Ramos (cell line): ENCODE measurements at regions not wholly inside any gene's neighbourhood (a gene's known extent, or its start where the extent isn't known, plus 50 kb on each side); places are given as distances from the start of the nearest gene placed in this dataset.

Experiments
- in situ Hi-C: fragments of 300-500 bp; cut with MboI; formaldehyde crosslinking; loops from one replicate; pipeline ENCODE4 v1.14.3; 2022; ENCODE audit warnings: low sequenced_read_pairs; ENCODE audit not compliant: unreplicated experiment

GRCh38 chr17:79218825-79219200 lies 144.2 kb downstream of the ENGASE start:
- in situ Hi-C loops: no loop called here

GRCh38 chr17:79218175-79218824 lies 143.7 kb downstream of the ENGASE start:
- in situ Hi-C loops: no loop called here

- in situ Hi-C loops: no loop called here
Observed at GRCh38 chr17:79217473-79218135, 143.0 kb downstream of the ENGASE start.

- in situ Hi-C loops: no loop called here
Observed at GRCh38 chr17:79216826-79217225, 142.2 kb downstream of the ENGASE start.

- in situ Hi-C loops: no loop called here
Observed at GRCh38 chr17:79216391-79216790, 141.8 kb downstream of the ENGASE start.

GRCh38 chr17:79215631-79216030 lies 141.0 kb downstream of the ENGASE start:
- in situ Hi-C loops: no loop called here

GRCh38 chr17:79214940-79215604 lies 140.4 kb downstream of the ENGASE start:
- in situ Hi-C loops: no loop called here

- in situ Hi-C loops: no loop called here
Observed at GRCh38 chr17:79214459-79214858, 139.8 kb downstream of the ENGASE start.

GRCh38 chr17:79213305-79213704 lies 138.7 kb downstream of the ENGASE start:
- in situ Hi-C loops: no loop called here

GRCh38 chr17:79212149-79213087 lies 137.8 kb downstream of the ENGASE start:
- in situ Hi-C loops: no loop called here

GRCh38 chr17:79211061-79211770 lies 136.6 kb downstream of the ENGASE start:
- in situ Hi-C loops: no loop called here

- in situ Hi-C loops: no loop called here
Observed at GRCh38 chr17:79210638-79211037, 136.0 kb downstream of the ENGASE start.

- in situ Hi-C loops: no loop called here
Observed at GRCh38 chr17:79207960-79208359, 133.3 kb downstream of the ENGASE start.

- in situ Hi-C loops: no loop called here
Observed at GRCh38 chr17:79205688-79206205, 131.1 kb downstream of the ENGASE start.

GRCh38 chr17:79204261-79204660 lies 129.6 kb downstream of the ENGASE start:
- in situ Hi-C loops: no loop called here

GRCh38 chr17:79203657-79204056 lies 129.0 kb downstream of the ENGASE start:
- in situ Hi-C loops: no loop called here

GRCh38 chr17:79203016-79203415 lies 128.4 kb downstream of the ENGASE start:
- in situ Hi-C loops: no loop called here

GRCh38 chr17:79202480-79202879 lies 127.9 kb downstream of the ENGASE start:
- in situ Hi-C loops: no loop called here

- in situ Hi-C loops: no loop called here
Observed at GRCh38 chr17:79201536-79202227, 127.1 kb downstream of the ENGASE start.
